ENCODE measurements at regions not wholly inside any gene's neighbourhood (a gene's known extent, or its start where the extent isn't known, plus 50 kb on each side); places are given as distances from the start of the nearest gene placed in this dataset.

DNA sequence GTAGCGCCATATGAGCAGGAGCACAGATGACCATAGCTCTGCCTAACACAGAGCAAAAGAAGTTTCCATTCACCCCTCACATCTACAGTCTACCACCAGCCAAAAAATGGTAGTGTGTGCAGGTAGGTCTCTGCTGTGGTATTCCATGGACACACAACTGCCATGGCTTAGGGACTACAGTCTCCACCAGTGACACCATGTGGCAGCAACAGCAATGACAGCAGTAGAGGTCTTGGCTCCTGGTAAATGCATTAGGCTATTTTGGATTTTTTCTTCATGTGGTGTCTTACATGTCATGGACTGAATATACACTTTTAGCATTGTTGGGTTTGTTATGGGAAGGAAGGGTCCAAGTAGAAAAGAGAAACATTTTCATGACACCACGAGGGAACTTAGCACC is 70.1 kb upstream of the CABCOCO1 start:
- TF ChIP-seq POLR2AphosphoS5 (IDR thresholded peaks at IDR 0.05; ENCODE audit: borderline replicate concordance, low read depth, low read length) (no peak), FOXP2 (optimal IDR thresholded peaks at IDR 0.05; ENCODE audit: control extremely low read depth, extremely low read length, insufficient read depth) (no peak)
